K562 (cell line): ENCODE measurements at regions not wholly inside any gene's neighbourhood (a gene's known extent, or its start where the extent isn't known, plus 50 kb on each side); places are given as distances from the start of the nearest gene placed in this dataset.
"Not testable (repeated sequence)": the region's sequence is repeated elsewhere in the genome, so short reads cannot be mapped to it uniquely, and the experiment has no call there.

ENCODE experiments used
- ATAC-seq: fragments of 200-7000 bp; cut with Tn5 transposase; 3 replicates; pipeline ENCODE4 v1.9.1; 2020; ENCODE audit warnings: moderate library complexity
- BruUV-seq: library from RNA; stranded (reverse); fragments of 400-500 nt; replicated peaks from 2 replicates; lab custom pipeline; 2021; lab: Mats Ljungman, UMichigan
- CTCF ChIA-PET: fragments of 300-600 bp; formaldehyde crosslinking; extraction: SDS; loops from one replicate; lab custom pipeline; 2021; ENCODE audit warnings: low intra/inter-chr PET ratio; lab: Yijun Ruan, JAX
- POLR2A ChIA-PET: fragments of 300-600, 350-650 bp; sonication (Branson Sonifier 250); formaldehyde crosslinking; extraction: SDS; loops from one replicate; lab custom pipeline; 2021; ENCODE audit warnings: antibody characterized with exemption, inconsistent platforms; lab: Yijun Ruan, JAX
- DNase-seq, 4 experiments: peaks; one replicate each; pipeline versions ENCODE4 v3.0.0 to v3.0.0-alpha.2; 2011 to 2018; ENCODE audit warnings: low spot score in 3 of 4, mixed read lengths in 3 of 4; ENCODE audit errors: extremely low read depth in 1 of 4
- FAIRE-seq: peaks from 2 replicates; lab custom pipeline; 2011; peaks lifted over from hg19 to GRCh38; lab: Jason Lieb, UNC
- H2AFZ ChIP-seq: 2 replicates; pipeline ENCODE4 v1.6.0; 2011; ENCODE audit warnings: low read depth, low read length, control low read depth, inconsistent platforms
- H3K27ac ChIP-seq: fragments of 200-600 bp; 3 replicates; pipeline ENCODE4 v1.8.0; 2011; ENCODE audit warnings: low read depth, mild to moderate bottlenecking, control low read depth, inconsistent platforms, low read length, moderate library complexity, mixed read lengths; ENCODE audit errors: extremely low read depth
- H3K27me3 ChIP-seq, 2 experiments: fragments of 300-600 bp in 1 of 2; 2 replicates in 1 of 2; 3 replicates in 1 of 2; pipeline versions ENCODE4 v1.6.0 to v1.8.0; 2011; ENCODE audit warnings: inconsistent platforms in 2 of 2, low read length in 2 of 2, mild to moderate bottlenecking in 1 of 2, mixed read lengths in 1 of 2, moderate library complexity in 1 of 2; ENCODE audit not compliant: control insufficient read depth in 2 of 2, insufficient read depth in 2 of 2
- H3K36me3 ChIP-seq: fragments of 300-600 bp; 3 replicates; pipeline ENCODE4 v1.8.0; 2011; ENCODE audit warnings: mild to moderate bottlenecking, low read length, inconsistent platforms; ENCODE audit not compliant: control insufficient read depth, insufficient read depth
- H3K4me1 ChIP-seq, 2 experiments: fragments of 200-600 bp in 1 of 2; replicated peaks in 1 of 2; 2 replicates in 1 of 2; 3 replicates in 1 of 2; pipeline versions ENCODE4 v1.5.1 to v1.8.0; 2011; ENCODE audit warnings: inconsistent platforms in 2 of 2, low read length in 2 of 2, mild to moderate bottlenecking in 1 of 2, mixed read lengths in 1 of 2, moderate library complexity in 1 of 2; ENCODE audit not compliant: control insufficient read depth in 2 of 2, insufficient read depth in 2 of 2
- H3K4me2 ChIP-seq: 2 replicates; pipeline ENCODE4 v1.6.1; 2011; ENCODE audit warnings: low read length, control low read depth, inconsistent platforms, mixed read lengths; ENCODE audit not compliant: insufficient read depth
- H3K4me3 ChIP-seq: fragments of 200-600 bp; sonication (generic), shearing (Covaris generic); 2 replicates; pipeline ENCODE4 v1.5.1; 2016; ENCODE audit warnings: control low read depth, inconsistent platforms
- H3K79me2 ChIP-seq: fragments of 200-600 bp; 3 replicates; pipeline ENCODE4 v1.8.0; 2011; ENCODE audit warnings: low read length, inconsistent platforms; ENCODE audit not compliant: control insufficient read depth, insufficient read depth
- H3K9ac ChIP-seq, 2 experiments: 2 replicates each; pipeline versions ENCODE4 v1.6.0 to v1.6.1; 2011; ENCODE audit warnings: low read depth in 2 of 2, low read length in 2 of 2, control low read depth in 1 of 2, inconsistent platforms in 1 of 2, mild to moderate bottlenecking in 1 of 2, mixed read lengths in 1 of 2; ENCODE audit not compliant: insufficient read depth in 1 of 2
- H3K9me1 ChIP-seq: one replicate; pipeline ENCODE4 v1.6.0; 2011; ENCODE audit warnings: inconsistent platforms, mild to moderate bottlenecking, low read length, moderate library complexity; ENCODE audit not compliant: control insufficient read depth, insufficient read depth
- H3K9me3 ChIP-seq: replicated peaks from 2 replicates; pipeline ENCODE4 v1.5.1; 2011; ENCODE audit warnings: low read depth, low read length, inconsistent platforms; ENCODE audit not compliant: control insufficient read depth, insufficient read depth
- H4K20me1 ChIP-seq: replicated peaks from 2 replicates; pipeline ENCODE4 v1.6.1; 2011; ENCODE audit warnings: low read length, inconsistent platforms, mixed read lengths; ENCODE audit not compliant: control insufficient read depth, insufficient read depth
- CBX2 ChIP-seq: fragments of 200-600 bp; sonication (generic); IDR thresholded peaks from one replicate; pipeline ENCODE4 v1.6.1; 2012; ENCODE audit warnings: mild to moderate bottlenecking, low read length, inconsistent platforms; ENCODE audit not compliant: insufficient read depth, poor library complexity, severe bottlenecking
- GABPB2 ChIP-seq: fragments of 250-450 bp; sonication (Bioruptor Pico); conservative IDR thresholded peaks from 2 replicates; pipeline ENCODE4 v1.5.1; 2021; ENCODE audit warnings: mild to moderate bottlenecking
- NRF1 ChIP-seq, 2 experiments: fragments of 450-650 bp; IDR thresholded peaks in 1 of 2; conservative IDR thresholded peaks in 1 of 2; 2 replicates each; pipeline ENCODE4 v1.6.1; 2014; ENCODE audit warnings: mild to moderate bottlenecking in 2 of 2
- TEAD2 ChIP-seq: fragments of 450-650 bp; IDR thresholded peaks from 2 replicates; pipeline ENCODE4 v1.6.1; 2016; ENCODE audit warnings: missing genetic modification characterization, control low read depth, missing compliant biosample characterization
- ZNF175 ChIP-seq: fragments of 200-800 bp; sonication (Bioruptor generic); IDR thresholded peaks from 2 replicates; pipeline ENCODE4 v1.6.1; 2016; ENCODE audit warnings: low read depth, mild to moderate bottlenecking, missing genetic modification characterization, missing compliant biosample characterization
- ZNF445 ChIP-seq: fragments of 250-450 bp; sonication (Bioruptor Pico); IDR thresholded peaks from 2 replicates; pipeline ENCODE4 v1.4.0; 2020; ENCODE audit warnings: low read depth, mild to moderate bottlenecking, moderate library complexity
- WGBS: fragments of 100-300 bp; shearing (Covaris generic); methylation state at CpG from one replicate; pipeline ENCODE4 v1.1.6; 2016; ENCODE audit warnings: low coverage, mixed read lengths; ENCODE audit not compliant: insufficient coverage; ENCODE audit errors: missing lambda C conversion rate; 5-methylcytosine and 5-hydroxymethylcytosine counted together
- in situ Hi-C: fragments of 300-500 bp; cut with MboI; formaldehyde crosslinking; loops from 4 replicates; pipeline ENCODE4 v1.15.0; 2018; ENCODE audit warnings: inconsistent platforms, mixed read lengths
- intact Hi-C: fragments of 100-400 bp; cut with micrococcal nuclease; formaldehyde crosslinking; loops from 2 replicates; pipeline ENCODE4 v1.14.2; 2022
- TF ChIP-seq, protein P1 (sequence below): fragments of 450-650 bp; IDR thresholded peaks from 2 replicates; pipeline ENCODE4 v1.6.1; 2017; ENCODE audit warnings: antibody characterized with exemption

DNA sequence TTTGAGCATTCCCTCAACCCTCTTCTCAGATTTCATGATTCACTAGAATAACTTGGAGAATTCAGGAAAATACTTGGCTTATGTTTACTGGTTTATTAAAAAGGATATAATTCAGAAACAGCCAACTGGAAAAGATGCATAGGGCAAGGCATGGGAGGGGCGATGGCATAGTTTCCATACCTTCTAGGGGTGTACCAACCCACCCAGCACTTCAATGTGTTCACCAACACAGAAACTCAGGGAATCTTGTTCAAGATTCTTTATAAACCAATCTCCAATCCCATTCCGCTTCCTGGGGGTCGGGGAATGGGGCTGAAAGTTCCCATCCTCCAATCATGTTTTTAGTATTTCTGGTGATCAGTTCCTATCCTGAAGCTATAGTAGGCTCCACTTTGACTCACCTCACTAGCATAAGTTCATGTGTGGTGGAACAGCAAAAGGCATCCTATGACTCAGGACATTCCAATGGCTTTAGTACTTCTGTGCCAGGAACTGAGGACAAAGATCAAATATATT lies 164.4 kb downstream of the SIM1 start (continued):
- TF ChIP-seq, protein P1, sequence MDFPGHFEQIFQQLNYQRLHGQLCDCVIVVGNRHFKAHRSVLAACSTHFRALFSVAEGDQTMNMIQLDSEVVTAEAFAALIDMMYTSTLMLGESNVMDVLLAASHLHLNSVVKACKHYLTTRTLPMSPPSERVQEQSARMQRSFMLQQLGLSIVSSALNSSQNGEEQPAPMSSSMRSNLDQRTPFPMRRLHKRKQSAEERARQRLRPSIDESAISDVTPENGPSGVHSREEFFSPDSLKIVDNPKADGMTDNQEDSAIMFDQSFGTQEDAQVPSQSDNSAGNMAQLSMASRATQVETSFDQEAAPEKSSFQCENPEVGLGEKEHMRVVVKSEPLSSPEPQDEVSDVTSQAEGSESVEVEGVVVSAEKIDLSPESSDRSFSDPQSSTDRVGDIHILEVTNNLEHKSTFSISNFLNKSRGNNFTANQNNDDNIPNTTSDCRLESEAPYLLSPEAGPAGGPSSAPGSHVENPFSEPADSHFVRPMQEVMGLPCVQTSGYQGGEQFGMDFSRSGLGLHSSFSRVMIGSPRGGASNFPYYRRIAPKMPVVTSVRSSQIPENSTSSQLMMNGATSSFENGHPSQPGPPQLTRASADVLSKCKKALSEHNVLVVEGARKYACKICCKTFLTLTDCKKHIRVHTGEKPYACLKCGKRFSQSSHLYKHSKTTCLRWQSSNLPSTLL, result no peak
- TF ChIP-seq ZNF175 (CRISPR knock-in tag) (no peak), CBX2 (no peak), GABPB2 (CRISPR knock-in tag) (no peak), TEAD2 (tag) (no peak)

DNA sequence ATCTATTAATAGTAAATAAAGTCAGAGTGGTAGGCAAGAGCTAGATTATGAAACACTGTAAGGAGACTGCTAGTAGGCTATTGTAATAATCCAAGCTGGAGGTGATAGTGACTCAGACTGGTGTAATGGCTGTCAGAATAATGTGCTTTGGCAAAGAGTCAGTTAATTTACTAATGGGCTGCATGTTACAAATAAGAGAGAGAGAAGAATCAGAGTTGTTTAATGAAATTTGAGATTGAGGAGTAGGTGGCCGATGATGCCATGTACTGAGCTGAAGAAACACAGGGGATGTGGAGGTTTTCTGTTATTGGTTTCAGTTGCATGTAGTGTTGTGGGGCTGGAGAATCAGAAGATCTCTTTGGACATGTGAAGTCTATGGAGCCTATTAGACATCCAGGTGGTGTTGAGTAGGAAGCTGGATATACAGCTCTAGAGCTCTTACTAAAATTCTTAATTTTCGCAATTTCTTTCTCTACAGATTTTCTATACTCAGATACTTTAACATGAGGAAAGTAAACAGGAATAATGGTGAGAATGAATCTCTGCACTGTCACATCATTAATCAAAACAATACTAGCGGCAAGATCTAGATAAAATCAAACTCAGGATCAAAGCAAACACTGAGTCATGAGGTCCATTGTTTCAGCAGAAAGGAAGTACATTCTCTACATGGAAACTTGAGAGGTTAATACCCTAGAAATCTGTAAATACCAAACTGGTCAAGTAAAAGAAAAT lies 167.7 kb downstream of the SIM1 start:
- no peak overlapping the region for H3K27ac ChIP-seq
- H3K9me3 ChIP-seq, result no peaks in the 10 kb centered on the region
- DNase-seq (no peak), ATAC-seq (no peak), FAIRE-seq (no peak)
- ChIA-PET POLR2A (interaction anchor here (0.6 kb wide), 1 partner anchor 15 kb away, joined by 3 read pairs; no protein-coding TSS in a partner anchor), CTCF (no interaction called here)
- H3K9ac ChIP-seq, result no peak overlapping the region
- no peaks in the 10 kb centered on the region for H3K36me3 ChIP-seq
- no peak overlapping the region for H2AFZ ChIP-seq
- H3K79me2 ChIP-seq, result no peaks in the 10 kb centered on the region
- H3K27me3 ChIP-seq, result no peaks in the 10 kb centered on the region
- H3K4me1 ChIP-seq, result no peaks in the 10 kb centered on the region
- intact Hi-C loops, result no loop called here
- TF ChIP-seq NRF1 (conservative IDR thresholded peaks at IDR 0.05 in 1 of 2, IDR thresholded peaks at IDR 0.05 in 1 of 2), result no peak
- TF ChIP-seq ZNF445, result no peak
- in situ Hi-C loops, result no loop called here
- no peak overlapping the region for H3K4me2 ChIP-seq
- WGBS, result 5% methylated on average over 3 of the region's 3 CpGs
- no peaks in the 10 kb centered on the region for H4K20me1 ChIP-seq
- no TSS peak for BruUV-seq
- no peak overlapping the region for H3K4me3 ChIP-seq
- no peaks in the 10 kb centered on the region for H3K9me1 ChIP-seq

DNA sequence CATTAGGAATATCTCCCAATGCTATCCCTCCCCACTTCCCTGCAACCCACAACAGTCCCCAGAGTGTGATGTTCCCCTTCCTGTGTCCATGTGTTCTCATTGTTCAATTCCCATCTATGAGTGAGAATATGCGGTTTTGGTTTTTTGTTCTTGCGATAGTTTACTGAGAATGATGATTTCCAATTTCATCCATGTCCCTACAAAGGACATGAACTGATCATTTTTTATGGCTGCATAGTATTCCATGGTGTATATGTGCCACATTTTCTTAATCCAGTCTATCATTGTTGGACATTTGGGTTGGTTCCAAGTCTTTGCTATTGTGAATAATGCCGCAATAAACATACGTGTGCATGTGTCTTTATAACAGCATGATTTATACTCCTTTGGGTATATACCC lies 169.5 kb downstream of the SIM1 start:
- intact Hi-C loops, H4K20me1 ChIP-seq, H3K4me3 ChIP-seq, H3K27ac ChIP-seq, H2AFZ ChIP-seq, H3K9me3 ChIP-seq, BruUV-seq, H3K9ac ChIP-seq, POLR2A ChIA-PET, H3K4me1 ChIP-seq, ATAC-seq, in situ Hi-C loops, H3K79me2 ChIP-seq, H3K9me1 ChIP-seq, H3K4me2 ChIP-seq, FAIRE-seq, CTCF ChIA-PET, DNase-seq, H3K27me3 ChIP-seq, H3K36me3 ChIP-seq: not testable (repeated sequence)
- WGBS, result 5% methylated on average over 4 of the region's 4 CpGs
